Panc1 (cell line): ENCODE measurements at regions not wholly inside any gene's neighbourhood (a gene's known extent, or its start where the extent isn't known, plus 50 kb on each side); places are given as distances from the start of the nearest gene placed in this dataset.

Source experiments
- SIN3A ChIP-seq: IDR thresholded peaks from 2 replicates; pipeline ENCODE4 v1.6.1; 2012; ENCODE audit warnings: low read depth, mild to moderate bottlenecking, low read length, moderate library complexity, borderline replicate concordance; ENCODE audit not compliant: insufficient read depth
- TF ChIP-seq, protein P1 (sequence below): fragments of 450-650 bp; IDR thresholded peaks from 2 replicates; pipeline ENCODE4 v1.5.1; 2017; ENCODE audit warnings: mild to moderate bottlenecking
- TF ChIP-seq, protein P2 (sequence below), 2 experiments: IDR thresholded peaks; 2 replicates each; pipeline ENCODE4 v1.6.1; 2011 to 2012; ENCODE audit warnings: low read depth in 2 of 2, control low read depth in 1 of 2, low read length in 1 of 2, mild to moderate bottlenecking in 1 of 2, moderate library complexity in 1 of 2; ENCODE audit not compliant: insufficient read depth in 1 of 2

DNA sequence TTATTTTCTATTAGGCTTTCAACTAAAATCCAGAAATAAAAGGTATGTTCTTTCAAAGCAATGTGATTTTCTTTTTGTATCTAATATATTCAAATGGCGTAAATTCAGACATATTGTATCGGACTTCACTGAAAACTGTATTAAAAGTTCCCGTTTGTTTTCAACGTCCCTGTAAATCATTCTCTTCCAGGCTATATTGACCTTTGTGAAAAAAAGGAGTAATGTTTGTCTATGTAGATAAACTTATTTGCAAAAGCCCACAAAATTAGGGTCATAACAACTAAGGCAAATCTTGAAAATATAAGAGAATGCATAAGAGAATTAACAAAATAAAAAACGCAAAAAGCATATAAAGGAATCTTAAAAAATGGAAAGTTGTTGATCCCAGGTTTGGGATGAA, 1492.4 kb downstream of the AACS start:
- TF ChIP-seq, protein P1, sequence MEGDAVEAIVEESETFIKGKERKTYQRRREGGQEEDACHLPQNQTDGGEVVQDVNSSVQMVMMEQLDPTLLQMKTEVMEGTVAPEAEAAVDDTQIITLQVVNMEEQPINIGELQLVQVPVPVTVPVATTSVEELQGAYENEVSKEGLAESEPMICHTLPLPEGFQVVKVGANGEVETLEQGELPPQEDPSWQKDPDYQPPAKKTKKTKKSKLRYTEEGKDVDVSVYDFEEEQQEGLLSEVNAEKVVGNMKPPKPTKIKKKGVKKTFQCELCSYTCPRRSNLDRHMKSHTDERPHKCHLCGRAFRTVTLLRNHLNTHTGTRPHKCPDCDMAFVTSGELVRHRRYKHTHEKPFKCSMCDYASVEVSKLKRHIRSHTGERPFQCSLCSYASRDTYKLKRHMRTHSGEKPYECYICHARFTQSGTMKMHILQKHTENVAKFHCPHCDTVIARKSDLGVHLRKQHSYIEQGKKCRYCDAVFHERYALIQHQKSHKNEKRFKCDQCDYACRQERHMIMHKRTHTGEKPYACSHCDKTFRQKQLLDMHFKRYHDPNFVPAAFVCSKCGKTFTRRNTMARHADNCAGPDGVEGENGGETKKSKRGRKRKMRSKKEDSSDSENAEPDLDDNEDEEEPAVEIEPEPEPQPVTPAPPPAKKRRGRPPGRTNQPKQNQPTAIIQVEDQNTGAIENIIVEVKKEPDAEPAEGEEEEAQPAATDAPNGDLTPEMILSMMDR = no peak
- TF ChIP-seq, protein P2, sequence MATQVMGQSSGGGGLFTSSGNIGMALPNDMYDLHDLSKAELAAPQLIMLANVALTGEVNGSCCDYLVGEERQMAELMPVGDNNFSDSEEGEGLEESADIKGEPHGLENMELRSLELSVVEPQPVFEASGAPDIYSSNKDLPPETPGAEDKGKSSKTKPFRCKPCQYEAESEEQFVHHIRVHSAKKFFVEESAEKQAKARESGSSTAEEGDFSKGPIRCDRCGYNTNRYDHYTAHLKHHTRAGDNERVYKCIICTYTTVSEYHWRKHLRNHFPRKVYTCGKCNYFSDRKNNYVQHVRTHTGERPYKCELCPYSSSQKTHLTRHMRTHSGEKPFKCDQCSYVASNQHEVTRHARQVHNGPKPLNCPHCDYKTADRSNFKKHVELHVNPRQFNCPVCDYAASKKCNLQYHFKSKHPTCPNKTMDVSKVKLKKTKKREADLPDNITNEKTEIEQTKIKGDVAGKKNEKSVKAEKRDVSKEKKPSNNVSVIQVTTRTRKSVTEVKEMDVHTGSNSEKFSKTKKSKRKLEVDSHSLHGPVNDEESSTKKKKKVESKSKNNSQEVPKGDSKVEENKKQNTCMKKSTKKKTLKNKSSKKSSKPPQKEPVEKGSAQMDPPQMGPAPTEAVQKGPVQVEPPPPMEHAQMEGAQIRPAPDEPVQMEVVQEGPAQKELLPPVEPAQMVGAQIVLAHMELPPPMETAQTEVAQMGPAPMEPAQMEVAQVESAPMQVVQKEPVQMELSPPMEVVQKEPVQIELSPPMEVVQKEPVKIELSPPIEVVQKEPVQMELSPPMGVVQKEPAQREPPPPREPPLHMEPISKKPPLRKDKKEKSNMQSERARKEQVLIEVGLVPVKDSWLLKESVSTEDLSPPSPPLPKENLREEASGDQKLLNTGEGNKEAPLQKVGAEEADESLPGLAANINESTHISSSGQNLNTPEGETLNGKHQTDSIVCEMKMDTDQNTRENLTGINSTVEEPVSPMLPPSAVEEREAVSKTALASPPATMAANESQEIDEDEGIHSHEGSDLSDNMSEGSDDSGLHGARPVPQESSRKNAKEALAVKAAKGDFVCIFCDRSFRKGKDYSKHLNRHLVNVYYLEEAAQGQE (IDR thresholded peaks at IDR 0.05; ENCODE audit: insufficient read depth in 1 of 2, low read depth in 2 of 2, low read length in 1 of 2) = no peak
- TF ChIP-seq SIN3A = no peak
